ENCODE measurements at regions not wholly inside any gene's neighbourhood (a gene's known extent, or its start where the extent isn't known, plus 50 kb on each side); places are given as distances from the start of the nearest gene placed in this dataset.

DNA sequence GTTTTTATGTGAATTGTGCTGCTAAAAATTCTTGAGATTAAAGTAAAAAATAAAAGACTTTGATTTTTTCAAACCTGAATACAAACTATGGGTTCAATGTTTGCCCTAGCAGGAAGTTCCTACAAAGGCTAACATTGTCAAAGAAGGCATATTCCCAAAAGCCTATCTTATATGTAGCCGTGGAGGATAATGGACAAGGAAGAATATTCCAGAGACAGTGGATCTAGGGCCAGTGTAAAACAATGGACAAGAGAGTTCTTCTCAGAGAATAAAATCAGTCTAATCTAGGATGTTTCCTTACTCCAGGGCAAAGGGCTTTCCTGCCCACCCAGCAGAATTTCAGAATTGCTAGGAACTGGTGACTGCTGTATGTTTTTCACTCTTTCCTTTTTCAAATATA, 359.2 kb upstream of the ATP2B1 start:
- FAIRE-seq, result no peak

DNA sequence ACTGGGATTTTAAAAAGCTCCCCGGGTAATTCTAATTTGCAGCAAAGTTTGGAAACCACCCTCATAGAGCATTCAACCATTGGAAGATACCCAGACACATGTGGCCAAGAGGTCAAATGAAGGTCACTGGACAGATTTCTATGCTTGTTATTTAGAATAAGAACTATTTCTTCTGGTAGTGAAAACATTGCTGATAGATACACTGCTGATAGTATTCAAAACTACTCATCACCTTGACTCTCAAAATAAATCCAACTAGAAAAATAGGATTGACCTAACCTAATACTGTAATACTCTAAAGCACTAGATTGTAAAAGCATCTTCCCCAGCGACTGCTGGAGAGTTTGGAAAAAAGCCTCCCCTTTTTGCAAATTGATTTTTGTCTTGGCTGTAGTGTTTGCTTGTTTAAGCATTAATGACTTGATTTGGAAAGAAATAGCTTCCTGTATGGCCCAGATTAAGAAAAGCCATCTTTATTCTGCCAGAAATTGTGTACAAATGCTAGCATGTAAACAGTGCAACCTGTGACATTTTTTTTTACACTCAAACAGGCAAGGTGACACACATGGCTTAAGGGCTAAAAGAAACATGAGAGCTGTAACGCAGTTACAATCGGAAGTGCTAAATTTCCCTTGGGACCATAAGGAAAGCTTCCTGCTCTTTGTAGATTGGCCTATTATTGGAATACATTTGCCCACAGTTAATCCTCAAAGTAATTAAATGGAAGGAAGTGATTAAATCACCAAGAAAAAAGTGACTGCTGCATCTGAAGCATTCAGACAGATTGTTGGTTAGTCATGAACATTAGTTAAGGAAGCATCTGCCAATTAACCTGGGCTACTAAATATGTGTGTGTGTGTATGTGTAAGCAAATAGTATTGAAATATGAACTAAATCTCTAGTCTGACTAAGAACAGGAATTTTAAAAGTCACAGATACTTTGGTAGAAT, 356.5 kb upstream of the ATP2B1 start:
- FAIRE-seq, result no peak

DNA sequence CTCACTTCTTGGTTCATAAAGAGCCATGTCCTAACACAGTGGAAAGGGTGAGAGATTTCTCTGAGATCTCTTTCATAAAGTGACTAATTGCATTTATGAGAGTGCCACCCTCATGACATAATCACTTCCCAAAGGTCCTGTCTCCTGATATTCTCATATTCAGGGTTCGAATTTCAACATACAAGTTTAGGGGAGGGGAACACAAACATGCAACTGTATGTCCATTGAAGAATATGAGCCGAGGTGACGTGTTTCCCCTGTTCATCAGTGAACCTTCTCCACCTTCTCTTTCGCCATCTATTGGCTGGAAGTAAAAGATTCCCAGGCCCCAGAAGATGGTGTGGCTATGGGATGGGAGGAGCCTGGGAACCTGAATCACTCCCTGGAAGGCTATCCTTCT, 354.2 kb upstream of the ATP2B1 start:
- FAIRE-seq, result no peak

DNA sequence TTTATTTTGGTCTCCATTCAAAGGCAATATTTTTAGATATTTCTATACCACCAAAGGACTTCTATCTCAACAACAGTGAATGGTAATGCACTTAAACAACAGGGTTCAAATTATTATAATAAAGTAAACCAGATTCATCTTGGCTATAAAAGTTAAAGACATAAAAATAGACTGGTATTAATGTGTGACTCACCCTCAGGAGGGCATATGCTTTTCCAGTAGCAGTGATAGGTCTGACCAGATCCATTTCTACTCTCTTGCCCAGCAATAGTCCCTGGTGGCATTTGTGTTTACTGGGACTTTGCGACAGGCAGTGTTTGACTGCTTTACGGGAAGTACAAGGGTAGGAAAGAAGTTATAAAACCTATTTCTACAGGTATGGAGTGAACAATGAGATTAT, 353.2 kb upstream of the ATP2B1 start:
- FAIRE-seq, result no peak

DNA sequence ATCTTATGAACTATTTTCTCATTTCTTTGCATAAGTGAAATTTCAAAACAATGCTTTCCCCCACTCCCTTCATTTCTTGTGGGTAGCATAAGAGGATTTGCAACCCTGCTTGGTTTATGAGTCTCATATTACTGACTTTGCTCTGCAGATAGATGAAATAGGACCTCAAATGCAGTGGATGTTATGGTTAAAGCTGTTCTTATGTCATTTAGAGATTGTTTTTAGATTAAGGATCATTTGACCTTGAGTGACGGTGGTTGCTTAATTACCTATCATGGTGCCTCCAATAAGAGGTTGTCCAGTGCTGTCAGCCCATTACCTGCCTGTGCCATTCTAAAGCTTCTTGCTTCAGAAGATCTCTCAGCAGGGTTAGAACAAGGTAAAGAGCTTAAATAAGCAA, 351.4 kb upstream of the ATP2B1 start:
- FAIRE-seq, result no peak

DNA sequence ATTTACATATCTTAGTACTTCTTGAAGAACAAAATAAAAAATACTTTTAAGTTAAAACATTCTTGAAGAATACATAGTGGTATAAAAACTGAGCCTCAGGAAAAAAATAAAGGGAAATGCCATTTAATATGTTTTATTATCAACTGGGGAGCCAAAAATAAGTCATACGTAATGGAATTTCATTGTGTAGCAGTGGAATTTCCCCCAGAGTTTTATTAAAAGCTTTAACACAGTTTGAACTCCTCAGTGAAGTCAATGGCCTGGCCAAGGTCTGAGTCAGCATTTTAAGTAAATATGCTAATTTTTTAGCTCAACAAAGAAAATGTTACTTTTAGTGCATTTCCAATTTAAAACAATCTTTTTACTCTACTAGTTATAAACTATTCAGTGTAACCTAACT, 350.1 kb upstream of the ATP2B1 start:
- no peak for FAIRE-seq

DNA sequence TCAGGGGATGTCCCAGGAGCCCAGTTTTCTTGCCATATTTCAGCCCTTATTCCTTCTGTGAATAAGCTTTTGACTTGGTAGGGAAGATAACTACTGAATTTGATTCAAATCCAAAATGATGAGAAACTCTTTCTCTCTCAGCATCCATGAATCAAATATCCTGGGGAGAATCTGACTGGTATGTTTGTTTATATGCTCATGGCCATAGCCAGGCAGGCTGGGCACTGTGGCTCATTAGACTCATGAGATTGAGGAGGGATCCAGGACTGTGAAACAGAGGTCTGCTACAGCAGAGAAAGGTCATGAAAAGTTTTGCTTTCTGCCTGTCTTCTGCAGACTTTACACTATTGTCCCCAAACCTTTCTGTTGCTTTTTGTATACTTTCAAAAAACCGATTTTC, 346.4 kb upstream of the ATP2B1 start:
- no peak for FAIRE-seq

DNA sequence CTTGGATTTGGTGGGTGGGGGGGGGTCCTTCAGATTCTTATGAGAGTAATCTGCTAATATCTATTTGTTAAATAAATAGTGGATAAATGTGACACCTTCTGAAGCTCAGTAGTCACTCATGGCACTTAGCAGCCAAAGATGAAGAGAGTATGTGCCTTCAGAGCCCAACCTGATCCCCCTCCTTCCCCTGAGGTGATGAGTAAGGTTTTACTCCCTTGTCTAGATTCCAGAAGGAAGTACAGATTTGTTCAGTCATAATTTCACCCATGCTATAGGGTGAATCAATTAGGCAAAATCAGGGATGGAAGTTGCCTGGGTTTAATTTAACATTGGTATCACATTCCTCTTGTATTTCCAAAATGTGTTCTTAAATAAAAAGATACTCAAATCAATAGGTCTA, 340.3 kb upstream of the ATP2B1 start:
- FAIRE-seq, result no peak

DNA sequence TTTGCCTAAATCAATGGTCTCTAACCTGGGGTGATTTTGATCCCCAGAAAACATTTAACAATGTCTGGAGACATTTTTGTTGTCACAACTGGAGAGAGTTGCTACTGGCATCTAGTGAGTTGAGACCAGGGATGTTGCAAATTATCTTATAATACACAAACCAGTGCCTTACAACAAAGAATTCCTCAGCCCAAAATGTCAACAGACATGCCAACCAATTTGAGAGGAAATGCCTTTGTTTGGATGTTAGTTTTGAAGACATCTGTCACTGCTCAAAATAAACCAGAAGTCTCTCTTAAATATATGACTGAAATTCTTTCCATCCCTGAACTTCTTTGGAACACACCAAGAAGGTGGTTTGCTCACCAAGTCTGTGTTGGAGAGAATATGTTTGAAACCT, 336.9 kb upstream of the ATP2B1 start:
- FAIRE-seq, result no peak

DNA sequence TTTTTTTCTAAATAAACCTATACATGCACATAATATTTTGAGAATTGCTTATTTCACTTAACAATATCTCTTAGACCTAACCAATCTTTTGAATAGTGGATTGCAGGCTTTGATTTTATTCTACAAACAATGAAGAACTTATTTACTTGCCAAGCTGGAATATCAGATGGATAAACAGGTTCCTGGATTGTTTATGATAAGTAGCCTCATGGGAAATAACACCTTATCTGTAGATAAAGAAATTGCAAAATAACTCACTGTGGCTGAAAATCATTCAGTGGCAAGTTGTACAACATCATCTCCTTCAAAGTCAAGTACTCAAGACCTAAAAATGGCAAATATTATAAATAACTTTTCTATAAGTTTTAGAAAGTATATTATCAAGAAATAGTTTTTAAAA, 335.4 kb upstream of the ATP2B1 start:
- no peak for FAIRE-seq

DNA sequence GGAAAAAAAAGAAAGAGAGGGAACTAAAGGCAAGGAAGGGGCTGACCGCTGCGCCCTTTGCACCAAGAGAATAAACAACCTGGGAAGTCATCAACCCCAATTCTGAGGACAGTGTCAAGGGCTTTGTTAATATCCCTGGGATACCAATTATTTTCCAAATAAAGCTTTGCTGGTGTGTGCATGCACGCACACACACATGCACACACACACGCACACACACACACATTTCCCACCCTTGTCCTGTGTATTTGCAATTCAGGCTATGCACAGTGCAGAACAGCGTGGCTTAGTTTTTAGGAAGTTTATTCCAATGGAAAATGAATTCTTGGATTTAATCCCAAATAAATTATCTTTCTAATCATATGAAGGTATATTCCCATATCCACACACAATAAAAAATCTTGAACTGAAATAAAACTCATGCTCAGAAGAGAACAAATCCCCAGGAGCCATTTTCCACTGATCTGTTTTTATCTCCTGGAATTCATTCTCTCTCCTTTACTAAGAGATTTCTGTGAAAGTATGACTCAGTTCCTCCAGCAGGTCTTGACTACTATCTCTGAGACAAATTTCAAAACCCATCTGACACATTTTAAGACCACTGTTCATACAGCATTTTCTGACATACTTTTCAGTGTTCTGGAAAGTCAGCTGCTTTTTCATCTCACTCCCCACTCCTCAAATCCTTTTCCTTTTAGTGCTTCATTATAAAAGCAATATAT, 334.4 kb upstream of the ATP2B1 start:
- no peak for FAIRE-seq

DNA sequence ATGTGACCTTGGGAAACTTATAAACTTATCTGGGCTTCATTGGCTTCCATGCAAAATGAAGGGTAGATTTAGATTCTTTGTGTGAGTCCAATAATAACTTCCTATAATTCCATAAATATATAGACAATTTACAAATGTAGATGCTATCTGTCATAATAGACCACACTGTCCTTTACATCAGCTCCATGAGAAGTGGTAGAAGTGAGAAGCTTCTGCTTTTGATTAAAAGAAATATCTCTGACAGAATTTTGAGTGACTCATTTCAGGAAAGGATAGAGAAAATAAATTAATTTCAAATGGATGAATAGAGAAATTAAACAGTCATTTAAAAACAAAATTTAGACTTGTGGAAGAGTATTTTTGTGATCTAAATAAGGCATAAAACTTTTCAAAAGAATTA, 329.7 kb upstream of the ATP2B1 start:
- no peak for FAIRE-seq

DNA sequence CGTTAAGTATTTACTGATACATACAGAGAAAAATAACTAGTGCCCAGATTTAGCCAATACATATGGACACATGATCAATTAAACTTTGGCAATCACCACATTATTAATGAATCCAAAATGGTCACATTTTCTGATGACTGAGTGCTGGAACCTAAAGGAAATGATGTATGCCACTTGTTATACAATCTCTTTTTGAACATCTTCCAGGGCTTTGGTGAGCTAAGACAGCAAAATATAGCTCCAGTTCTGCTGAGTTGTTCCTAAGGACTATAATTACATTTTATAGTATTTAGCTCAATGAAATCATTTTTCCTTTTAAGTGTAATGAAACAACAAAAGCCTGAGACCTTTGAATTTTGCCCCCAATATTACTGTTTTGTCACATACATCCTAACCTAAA, 329.1 kb upstream of the ATP2B1 start:
- FAIRE-seq, result no peak

DNA sequence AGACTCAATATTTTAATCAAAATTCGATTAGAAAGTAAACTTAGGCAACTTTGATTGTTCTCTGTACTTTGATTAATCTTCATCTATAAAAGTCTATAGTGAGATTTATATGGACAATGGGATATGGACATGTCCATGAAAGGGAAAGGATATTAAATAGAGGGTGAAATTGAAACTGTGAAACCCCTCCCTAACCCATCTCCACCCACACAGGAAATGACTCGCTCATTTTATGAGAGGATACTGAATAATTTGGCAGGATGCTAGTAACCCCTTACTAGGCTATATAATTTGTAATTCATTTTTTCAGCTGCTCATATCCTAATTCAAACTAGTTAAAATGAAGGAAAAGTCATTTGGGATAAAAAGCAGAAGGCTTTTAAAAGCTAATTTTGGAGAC, 328.0 kb upstream of the ATP2B1 start:
- no peak for FAIRE-seq

DNA sequence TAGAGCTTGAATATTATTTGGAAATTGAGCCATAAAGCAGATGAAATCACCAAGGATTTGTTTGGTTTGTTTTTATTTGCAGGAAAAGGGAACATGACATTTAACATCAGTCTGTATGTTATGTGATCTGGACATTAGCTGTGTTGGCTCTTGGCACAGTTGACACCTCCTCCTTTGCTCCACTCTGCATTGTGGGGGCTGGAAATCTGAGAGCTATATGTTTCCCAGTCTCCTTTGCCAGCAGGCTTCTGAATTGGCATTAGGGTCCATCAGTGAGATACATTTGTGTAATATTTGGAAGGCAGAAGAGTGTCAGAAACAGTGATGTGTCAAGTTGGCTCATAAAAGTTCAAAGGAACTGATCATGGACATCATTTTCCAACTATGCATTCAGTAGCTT, 322.1 kb upstream of the ATP2B1 start:
- no peak for FAIRE-seq

DNA sequence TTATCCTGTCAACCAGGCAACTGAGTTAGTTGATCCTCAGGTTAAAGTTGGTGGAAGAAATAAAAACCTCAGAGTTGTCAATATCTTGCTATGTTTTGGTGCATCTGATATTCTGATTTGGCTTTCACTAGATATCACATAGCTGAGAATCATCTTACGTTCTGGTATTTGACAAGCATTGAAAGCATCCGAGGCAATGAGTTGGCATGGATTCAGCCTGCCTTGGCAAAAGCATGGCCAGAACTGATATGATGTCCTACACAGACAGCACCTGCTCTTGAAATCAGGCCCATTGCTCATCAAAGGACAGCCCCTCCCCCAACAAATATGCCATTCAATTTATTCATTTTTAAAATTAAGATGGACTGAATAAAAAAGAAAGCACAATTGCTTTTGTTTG, 320.7 kb upstream of the ATP2B1 start:
- no peak for FAIRE-seq

DNA sequence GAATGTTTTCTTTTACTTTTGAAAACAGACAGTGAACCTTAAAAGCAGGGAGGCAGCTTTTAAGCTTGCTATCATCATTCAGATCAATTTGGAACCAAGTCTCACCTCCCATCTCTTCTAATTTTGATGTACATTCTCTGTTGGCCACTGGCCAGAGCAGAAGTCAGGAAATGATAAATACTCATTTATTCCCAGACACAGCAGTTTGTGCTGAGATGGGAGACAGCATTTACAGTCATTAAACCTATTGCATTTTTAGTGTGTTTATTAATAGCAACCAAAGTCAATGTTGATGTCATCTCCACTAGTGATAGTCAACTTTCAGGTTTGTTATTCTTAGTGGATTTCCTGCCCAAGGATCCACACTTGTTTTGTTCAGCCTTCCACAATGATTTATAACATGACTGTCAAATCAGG, 320.0 kb upstream of the ATP2B1 start:
- no peak for FAIRE-seq

DNA sequence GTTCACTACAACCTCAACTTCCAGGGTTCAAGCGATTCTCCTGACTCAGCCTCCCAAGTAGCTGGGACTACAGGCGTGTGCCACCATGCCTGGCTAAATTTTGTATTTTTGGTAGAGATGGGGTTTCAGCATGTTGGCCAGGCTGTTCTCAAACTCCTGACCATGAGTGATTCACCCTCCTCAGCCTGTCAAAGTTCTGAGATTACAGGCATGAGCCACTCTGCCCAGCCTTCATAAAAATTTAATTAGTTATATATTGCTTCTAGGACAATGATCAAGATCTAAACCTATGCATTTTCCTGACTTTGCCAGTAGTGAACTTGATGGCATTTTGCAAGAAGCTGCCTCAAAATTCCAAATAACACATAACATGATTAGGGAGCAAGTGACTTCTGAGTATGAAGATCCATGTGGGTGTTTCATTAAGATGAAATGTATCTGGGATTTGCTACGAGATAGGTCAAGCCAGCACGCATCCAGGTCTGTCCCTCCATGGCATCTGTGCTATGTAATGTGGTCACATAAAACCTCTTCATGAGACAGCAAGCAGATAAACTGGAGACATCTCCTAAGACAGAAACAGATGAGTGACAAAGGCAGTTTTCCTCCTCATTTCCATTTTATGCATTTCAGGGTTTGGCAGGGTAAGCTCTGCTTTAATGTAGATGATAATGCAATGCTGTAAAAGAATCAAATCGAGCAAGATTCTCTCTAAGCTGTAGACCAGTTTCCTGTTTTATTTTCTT, 319.4 kb upstream of the ATP2B1 start:
- FAIRE-seq, result no peak

DNA sequence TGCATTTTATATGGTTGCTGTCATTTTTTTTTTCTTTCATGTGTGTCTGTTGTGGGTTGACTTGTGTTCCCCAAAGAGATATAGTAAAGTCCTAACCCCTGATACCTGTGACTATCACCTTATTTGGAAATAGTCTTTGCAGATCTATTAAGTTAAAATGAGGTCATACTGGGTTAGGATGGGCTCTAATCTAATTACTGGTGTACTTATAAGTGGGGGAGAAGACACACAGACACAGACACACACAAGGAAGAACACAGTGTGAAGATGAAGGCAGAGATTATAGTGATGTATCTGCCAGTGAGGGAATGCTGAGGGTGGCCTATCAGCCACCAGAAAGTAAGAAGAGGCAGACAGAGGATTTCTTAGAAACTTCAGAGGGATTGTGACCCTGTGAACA, 318.4 kb upstream of the ATP2B1 start:
- no peak for FAIRE-seq

DNA sequence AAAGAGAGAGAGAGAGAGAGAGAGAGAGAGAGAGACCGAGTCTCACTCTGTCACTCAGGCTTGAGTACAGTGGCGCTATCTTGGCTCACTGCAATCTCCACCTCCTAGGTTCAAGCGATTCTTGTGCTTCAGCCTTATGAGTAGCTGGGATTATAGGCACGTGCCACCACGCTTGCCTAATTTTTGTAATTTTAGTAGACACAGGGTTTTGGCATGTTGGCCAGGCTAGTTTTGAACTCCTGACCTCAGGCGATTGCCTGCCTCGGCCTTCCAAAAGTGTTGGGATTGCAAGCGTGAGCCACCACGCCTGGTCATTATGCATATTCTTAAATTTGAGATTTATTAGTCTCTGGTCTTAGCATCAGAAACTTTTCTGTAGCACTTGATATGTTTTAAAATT, 317.9 kb upstream of the ATP2B1 start:
- FAIRE-seq, result no peak

DNA sequence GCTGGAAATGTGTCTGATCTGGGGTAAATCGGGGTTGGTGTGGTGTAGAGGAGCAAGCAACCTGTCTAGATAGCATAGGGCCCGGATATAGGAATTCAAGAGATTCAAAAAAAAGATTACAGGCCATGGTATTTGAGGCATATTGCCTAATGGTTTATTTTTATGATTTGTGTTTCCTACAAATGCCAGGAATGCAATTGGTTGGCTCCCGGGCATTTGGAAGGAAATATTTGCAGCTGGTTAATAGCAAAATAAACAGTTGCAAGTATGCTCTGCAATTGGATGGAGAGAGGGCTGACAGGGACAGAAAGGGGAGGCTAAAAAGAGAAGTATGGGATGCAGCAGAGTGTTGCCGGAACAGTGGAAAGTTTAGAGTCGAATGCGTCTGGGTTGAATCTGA, 315.6 kb upstream of the ATP2B1 start:
- no peak for FAIRE-seq

DNA sequence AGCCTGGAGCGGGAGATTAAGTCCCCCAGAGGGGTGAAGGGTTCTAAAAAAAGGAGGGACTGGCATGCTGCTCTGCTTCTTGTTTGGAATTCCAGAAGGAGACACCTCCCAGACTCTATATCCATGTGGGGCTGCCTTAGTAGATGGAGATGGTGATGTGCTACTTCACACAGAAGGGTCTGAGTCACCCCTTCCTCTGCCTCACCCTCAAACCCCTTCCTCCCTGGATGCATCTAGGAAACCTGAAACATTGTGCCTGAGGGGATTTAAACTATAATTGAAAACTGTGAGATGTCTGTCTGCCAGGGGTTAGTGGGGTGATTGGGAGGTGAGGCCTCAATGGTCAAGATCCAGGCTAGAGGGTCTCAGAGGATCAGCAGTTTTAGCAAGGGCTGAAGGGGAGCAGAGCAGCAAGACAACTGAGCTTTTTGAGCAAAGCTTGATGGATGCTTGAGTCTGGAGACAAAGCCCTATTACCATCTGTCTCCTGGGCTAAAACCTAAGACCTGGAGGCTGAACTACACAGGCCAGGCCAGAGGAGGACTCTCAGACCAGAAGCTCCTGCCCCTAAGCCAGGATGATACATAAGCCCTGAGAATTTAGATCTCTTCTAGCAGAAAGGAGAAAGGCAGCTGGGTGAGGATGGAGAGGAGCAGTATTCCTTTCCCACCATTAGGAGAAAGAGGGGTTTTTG, 314.7 kb upstream of the ATP2B1 start:
- FAIRE-seq, result no peak
